ENCODE measurements at regions not wholly inside any gene's neighbourhood (a gene's known extent, or its start where the extent isn't known, plus 50 kb on each side); places are given as distances from the start of the nearest gene placed in this dataset.

DNA sequence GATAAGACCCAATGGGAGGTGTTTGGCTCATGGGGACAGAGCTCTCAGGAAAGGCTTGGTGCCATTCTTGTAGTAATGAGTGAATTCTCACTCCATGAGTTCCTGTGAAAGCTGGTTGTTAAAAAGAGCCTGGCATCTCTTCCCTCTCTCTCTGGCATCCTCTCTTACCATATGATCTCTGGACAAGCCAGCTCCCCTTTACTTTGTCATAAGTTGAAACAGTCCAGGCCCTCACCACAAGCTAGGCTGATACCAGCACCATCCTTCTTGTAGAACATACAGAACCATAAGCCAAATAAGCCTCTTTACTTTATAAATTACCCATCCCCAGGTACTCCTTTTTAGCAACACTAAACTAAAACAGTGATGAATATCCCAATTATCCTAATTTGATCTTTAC, 166.9 kb upstream of the TMC3 start:
- TF ChIP-seq, protein P1, sequence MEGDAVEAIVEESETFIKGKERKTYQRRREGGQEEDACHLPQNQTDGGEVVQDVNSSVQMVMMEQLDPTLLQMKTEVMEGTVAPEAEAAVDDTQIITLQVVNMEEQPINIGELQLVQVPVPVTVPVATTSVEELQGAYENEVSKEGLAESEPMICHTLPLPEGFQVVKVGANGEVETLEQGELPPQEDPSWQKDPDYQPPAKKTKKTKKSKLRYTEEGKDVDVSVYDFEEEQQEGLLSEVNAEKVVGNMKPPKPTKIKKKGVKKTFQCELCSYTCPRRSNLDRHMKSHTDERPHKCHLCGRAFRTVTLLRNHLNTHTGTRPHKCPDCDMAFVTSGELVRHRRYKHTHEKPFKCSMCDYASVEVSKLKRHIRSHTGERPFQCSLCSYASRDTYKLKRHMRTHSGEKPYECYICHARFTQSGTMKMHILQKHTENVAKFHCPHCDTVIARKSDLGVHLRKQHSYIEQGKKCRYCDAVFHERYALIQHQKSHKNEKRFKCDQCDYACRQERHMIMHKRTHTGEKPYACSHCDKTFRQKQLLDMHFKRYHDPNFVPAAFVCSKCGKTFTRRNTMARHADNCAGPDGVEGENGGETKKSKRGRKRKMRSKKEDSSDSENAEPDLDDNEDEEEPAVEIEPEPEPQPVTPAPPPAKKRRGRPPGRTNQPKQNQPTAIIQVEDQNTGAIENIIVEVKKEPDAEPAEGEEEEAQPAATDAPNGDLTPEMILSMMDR (IDR thresholded peaks at IDR 0.05): no peak
- no peak for TF ChIP-seq ZFX (IDR thresholded peaks at IDR 0.05; ENCODE audit: borderline replicate concordance)
- H3K27ac ChIP-seq: no peak overlapping the region

GRCh38 chr15:81536356-81536755, 162.3 kb upstream of the TMC3 start:
- no peak overlapping the region for H3K27ac ChIP-seq
- TF ChIP-seq, protein P1 (IDR thresholded peaks at IDR 0.05): no peak
- TF ChIP-seq ZFX (IDR thresholded peaks at IDR 0.05; ENCODE audit: borderline replicate concordance): no peak

GRCh38 chr15:81534124-81534523, 160.1 kb upstream of the TMC3 start:
- TF ChIP-seq, protein P1 (IDR thresholded peaks at IDR 0.05): no peak
- TF ChIP-seq ZFX (IDR thresholded peaks at IDR 0.05; ENCODE audit: borderline replicate concordance): no peak
- H3K27ac ChIP-seq: no peak overlapping the region

GRCh38 chr15:81532001-81532400, 158.0 kb upstream of the TMC3 start:
- no peak overlapping the region for H3K27ac ChIP-seq
- no peak for TF ChIP-seq ZFX (IDR thresholded peaks at IDR 0.05; ENCODE audit: borderline replicate concordance)
- TF ChIP-seq, protein P1 (IDR thresholded peaks at IDR 0.05): no peak

- TF ChIP-seq, protein P1 (IDR thresholded peaks at IDR 0.05): no peak
- TF ChIP-seq ZFX (IDR thresholded peaks at IDR 0.05; ENCODE audit: borderline replicate concordance): no peak
- no peak overlapping the region for H3K27ac ChIP-seq
Measured at GRCh38 chr15:81531109-81531592, 157.1 kb upstream of the TMC3 start.

GRCh38 chr15:81530271-81530691, 156.3 kb upstream of the TMC3 start:
- TF ChIP-seq ZFX (IDR thresholded peaks at IDR 0.05; ENCODE audit: borderline replicate concordance): no peak
- TF ChIP-seq, protein P1 (IDR thresholded peaks at IDR 0.05): no peak
- H3K27ac ChIP-seq: no peak overlapping the region

GRCh38 chr15:81529481-81529880, 155.5 kb upstream of the TMC3 start:
- H3K27ac ChIP-seq: no peak overlapping the region
- TF ChIP-seq, protein P1 (IDR thresholded peaks at IDR 0.05): no peak
- no peak for TF ChIP-seq ZFX (IDR thresholded peaks at IDR 0.05; ENCODE audit: borderline replicate concordance)
